GM12878 (cell line): ENCODE measurements at regions not wholly inside any gene's neighbourhood (a gene's known extent, or its start where the extent isn't known, plus 50 kb on each side); places are given as distances from the start of the nearest gene placed in this dataset.

Experiments used
- ATF7 ChIP-seq: fragments of 450-650 bp; IDR thresholded peaks from 2 replicates; pipeline ENCODE4 v1.6.1; 2016; ENCODE audit warnings: low read depth, mild to moderate bottlenecking
- EGR1 ChIP-seq, 2 experiments: IDR thresholded peaks; 1 replicate in 1 of 2; 2 replicates in 1 of 2; pipeline ENCODE4 v1.6.1; 2011 to 2012; ENCODE audit warnings: low read depth in 2 of 2, low read length in 2 of 2, borderline replicate concordance in 1 of 2, mild to moderate bottlenecking in 1 of 2, moderate library complexity in 1 of 2
- EZH2 ChIP-seq: IDR thresholded peaks from 2 replicates; pipeline ENCODE4 v1.6.1; 2012; ENCODE audit warnings: low read depth, mild to moderate bottlenecking, control low read depth, inconsistent platforms, low read length, borderline replicate concordance; ENCODE audit not compliant: control insufficient read depth
- NFYB ChIP-seq: IDR thresholded peaks from 2 replicates; pipeline ENCODE4 v1.6.1; 2011; ENCODE audit warnings: low read depth, mild to moderate bottlenecking, low read length, improper control_type of control experiment, moderate library complexity; ENCODE audit not compliant: insufficient read depth
- POLR2A ChIP-seq: IDR thresholded peaks from 2 replicates; pipeline ENCODE4 v1.6.1; 2011; ENCODE audit warnings: low read depth, mild to moderate bottlenecking, low read length
- SREBF2 ChIP-seq: IDR thresholded peaks from 2 replicates; pipeline ENCODE4 v1.6.1; 2012; ENCODE audit warnings: mild to moderate bottlenecking, low read length
- TAF1 ChIP-seq: IDR thresholded peaks from 2 replicates; pipeline ENCODE4 v1.6.1; 2011; ENCODE audit warnings: mild to moderate bottlenecking, low read depth, low read length, borderline replicate concordance
- TF ChIP-seq, protein P1 (sequence below), 3 experiments: IDR thresholded peaks in 2 of 3; conservative IDR thresholded peaks in 1 of 3; 2 replicates each; pipeline ENCODE4 v1.5.1; 2011; ENCODE audit warnings: low read depth in 3 of 3, low read length in 3 of 3, mild to moderate bottlenecking in 3 of 3, control low read depth in 2 of 3, moderate library complexity in 2 of 3, inconsistent platforms in 1 of 3, mixed read lengths in 1 of 3; ENCODE audit not compliant: control insufficient read depth in 2 of 3, insufficient read depth in 1 of 3; ENCODE audit errors: extremely low read depth in 1 of 3
- TF ChIP-seq, protein P2 (sequence below): fragments of 450-650 bp; IDR thresholded peaks from 2 replicates; pipeline ENCODE4 v1.6.1; 2017; ENCODE audit warnings: low read depth, mild to moderate bottlenecking, moderate library complexity

DNA sequence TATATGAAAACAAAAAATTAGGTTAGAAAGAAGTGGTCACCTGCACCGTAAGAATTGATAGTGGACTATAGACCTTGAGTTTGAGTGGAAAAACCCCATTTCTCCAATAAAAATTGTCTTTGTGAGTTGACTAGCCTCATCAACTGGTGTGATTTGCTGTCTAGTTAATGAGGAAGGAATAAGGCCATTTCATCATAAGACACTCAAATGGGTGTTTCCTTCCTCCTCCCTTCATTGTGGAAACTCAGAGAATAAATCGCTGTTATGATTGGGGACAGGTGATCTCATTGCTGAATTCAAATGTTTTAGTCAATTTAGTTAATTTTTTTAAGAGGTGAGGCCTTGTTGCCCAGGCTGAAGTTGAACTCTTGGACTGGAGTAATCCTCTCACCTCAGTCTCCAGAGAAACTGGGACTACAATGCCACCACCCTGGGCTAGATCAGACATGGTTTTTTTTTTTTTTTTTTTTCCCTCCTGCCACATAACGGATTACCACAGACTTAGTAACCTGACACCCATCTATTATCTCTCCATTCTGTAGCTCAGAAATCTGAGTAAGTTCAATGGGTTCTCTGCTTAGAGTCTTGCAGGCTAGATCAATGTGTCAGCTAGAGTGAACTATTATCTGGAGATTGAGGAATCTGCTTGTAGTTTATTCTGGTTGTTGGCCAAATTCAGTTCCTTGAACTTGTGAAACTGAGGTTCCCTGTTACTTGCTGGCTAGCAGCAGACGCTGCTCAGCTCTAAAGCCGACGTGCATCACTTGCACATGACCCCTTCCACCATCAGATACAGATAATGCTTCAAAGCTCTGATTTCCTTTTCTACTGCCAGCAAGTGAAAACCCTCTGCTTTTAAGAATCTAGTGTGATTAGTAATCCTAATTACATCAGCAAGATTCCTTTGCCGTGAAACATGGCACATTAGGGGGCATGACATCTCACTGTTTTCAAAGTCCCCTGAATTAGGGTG lies 663.8 kb upstream of the CDH9 start:
- TF ChIP-seq, protein P1, sequence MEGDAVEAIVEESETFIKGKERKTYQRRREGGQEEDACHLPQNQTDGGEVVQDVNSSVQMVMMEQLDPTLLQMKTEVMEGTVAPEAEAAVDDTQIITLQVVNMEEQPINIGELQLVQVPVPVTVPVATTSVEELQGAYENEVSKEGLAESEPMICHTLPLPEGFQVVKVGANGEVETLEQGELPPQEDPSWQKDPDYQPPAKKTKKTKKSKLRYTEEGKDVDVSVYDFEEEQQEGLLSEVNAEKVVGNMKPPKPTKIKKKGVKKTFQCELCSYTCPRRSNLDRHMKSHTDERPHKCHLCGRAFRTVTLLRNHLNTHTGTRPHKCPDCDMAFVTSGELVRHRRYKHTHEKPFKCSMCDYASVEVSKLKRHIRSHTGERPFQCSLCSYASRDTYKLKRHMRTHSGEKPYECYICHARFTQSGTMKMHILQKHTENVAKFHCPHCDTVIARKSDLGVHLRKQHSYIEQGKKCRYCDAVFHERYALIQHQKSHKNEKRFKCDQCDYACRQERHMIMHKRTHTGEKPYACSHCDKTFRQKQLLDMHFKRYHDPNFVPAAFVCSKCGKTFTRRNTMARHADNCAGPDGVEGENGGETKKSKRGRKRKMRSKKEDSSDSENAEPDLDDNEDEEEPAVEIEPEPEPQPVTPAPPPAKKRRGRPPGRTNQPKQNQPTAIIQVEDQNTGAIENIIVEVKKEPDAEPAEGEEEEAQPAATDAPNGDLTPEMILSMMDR (IDR thresholded peaks at IDR 0.05 in 2 of 3, conservative IDR thresholded peaks at IDR 0.05 in 1 of 3; ENCODE audit: control insufficient read depth in 2 of 3, extremely low read depth in 1 of 3, insufficient read depth in 1 of 3, low read depth in 3 of 3, low read length in 3 of 3): no peak
- TF ChIP-seq POLR2A (no peak), EGR1 (IDR thresholded peaks at IDR 0.05; ENCODE audit: borderline replicate concordance in 1 of 2, low read depth in 2 of 2, low read length in 2 of 2) (no peak), NFYB (no peak), ATF7 (no peak), EZH2 (no peak), TAF1 (no peak), SREBF2 (no peak)
- TF ChIP-seq, protein P2, sequence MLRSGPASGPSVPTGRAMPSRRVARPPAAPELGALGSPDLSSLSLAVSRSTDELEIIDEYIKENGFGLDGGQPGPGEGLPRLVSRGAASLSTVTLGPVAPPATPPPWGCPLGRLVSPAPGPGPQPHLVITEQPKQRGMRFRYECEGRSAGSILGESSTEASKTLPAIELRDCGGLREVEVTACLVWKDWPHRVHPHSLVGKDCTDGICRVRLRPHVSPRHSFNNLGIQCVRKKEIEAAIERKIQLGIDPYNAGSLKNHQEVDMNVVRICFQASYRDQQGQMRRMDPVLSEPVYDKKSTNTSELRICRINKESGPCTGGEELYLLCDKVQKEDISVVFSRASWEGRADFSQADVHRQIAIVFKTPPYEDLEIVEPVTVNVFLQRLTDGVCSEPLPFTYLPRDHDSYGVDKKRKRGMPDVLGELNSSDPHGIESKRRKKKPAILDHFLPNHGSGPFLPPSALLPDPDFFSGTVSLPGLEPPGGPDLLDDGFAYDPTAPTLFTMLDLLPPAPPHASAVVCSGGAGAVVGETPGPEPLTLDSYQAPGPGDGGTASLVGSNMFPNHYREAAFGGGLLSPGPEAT: no peak
